ENCODE measurements at regions not wholly inside any gene's neighbourhood (a gene's known extent, or its start where the extent isn't known, plus 50 kb on each side); places are given as distances from the start of the nearest gene placed in this dataset.

GRCh38 chr6:98672681-98673475 is 161.5 kb upstream of the POU3F2 start:
- no peak overlapping the region for H3K4me2 ChIP-seq (ENCODE audit: low read length)
- ChIA-PET CTCF (no interaction called here), RAD21 (ENCODE audit: low non-redundant PET in 1 of 2, low total read pairs in 2 of 2, uncharacterized antibody in 2 of 2, unreplicated experiment in 2 of 2) (no interaction called here), POLR2A (no interaction called here)
- H2AFZ ChIP-seq (ENCODE audit: low read depth, low read length, poor library complexity, severe bottlenecking), result no peak overlapping the region
- H3K4me1 ChIP-seq (ENCODE audit: control insufficient read depth in 1 of 2, insufficient read depth in 2 of 2, low read length in 2 of 2), result no peaks in the 10 kb centered on the region
- H3K4me3 ChIP-seq (replicated peaks in 1 of 2; ENCODE audit: low read depth in 1 of 2, low read length in 2 of 2), result no peak overlapping the region
- TF ChIP-seq JUND (IDR thresholded peaks at IDR 0.05), result no peak
- no peak for TF ChIP-seq CEBPB (IDR thresholded peaks at IDR 0.05; ENCODE audit: low read depth)
- TF ChIP-seq EGR1 (IDR thresholded peaks at IDR 0.05; ENCODE audit: low read depth), result no peak
- no peak for TF ChIP-seq YY1 (IDR thresholded peaks at IDR 0.05; ENCODE audit: extremely low read depth, insufficient replicate concordance, low read depth, low read length)
- ATAC-seq (no peak), DNase-seq (ENCODE audit: low read depth, low spot score) (no peak)
- no peak overlapping the region for H3K27ac ChIP-seq (ENCODE audit: low read depth, low read length)
- no TSS peak for BruUV-seq (replicated peaks)
- no peaks in the 10 kb centered on the region for H3K36me3 ChIP-seq (ENCODE audit: control insufficient read depth in 1 of 2, insufficient read depth in 2 of 2, low read length in 2 of 2)
- no peaks in the 10 kb centered on the region for H3K79me2 ChIP-seq (ENCODE audit: insufficient read depth, low read length)
- no peaks in the 10 kb centered on the region for H3K9me2 ChIP-seq (ENCODE audit: insufficient read depth)
- intact Hi-C loops (cut with micrococcal nuclease), result no loop called here
- H3K27me3 ChIP-seq (ENCODE audit: insufficient read depth, low read length), result peaks cover 14% of the 10 kb centered on the region
- H4K20me1 ChIP-seq (ENCODE audit: insufficient read depth), result no peaks in the 10 kb centered on the region; the same call in 1 of the 2 replicates
- H3K9me3 ChIP-seq (ENCODE audit: control insufficient read depth in 1 of 2, insufficient read depth in 1 of 2, low read depth in 1 of 2, low read length in 2 of 2), result no peaks in the 10 kb centered on the region
- H3K9ac ChIP-seq (ENCODE audit: low read length), result no peak overlapping the region

GRCh38 chr6:98678481-98678880 is 155.9 kb upstream of the POU3F2 start:
- no peaks in the 10 kb centered on the region; the same call in 1 of the 2 replicates for H4K20me1 ChIP-seq (ENCODE audit: insufficient read depth)
- intact Hi-C loops (cut with micrococcal nuclease), result no loop called here
- ChIA-PET CTCF (no interaction called here), RAD21 (ENCODE audit: low non-redundant PET in 1 of 2, low total read pairs in 2 of 2, uncharacterized antibody in 2 of 2, unreplicated experiment in 2 of 2) (no interaction called here), POLR2A (no interaction called here)
- 0 out of 2 replicates have a peak, but pooled peaks cover 3% of the 10 kb centered on the region for H3K27me3 ChIP-seq (ENCODE audit: insufficient read depth, low read length)
- no peaks in the 10 kb centered on the region for H3K36me3 ChIP-seq (ENCODE audit: control insufficient read depth in 1 of 2, insufficient read depth in 2 of 2, low read length in 2 of 2)
- no peak overlapping the region for H2AFZ ChIP-seq (ENCODE audit: low read depth, low read length, poor library complexity, severe bottlenecking)
- no peaks in the 10 kb centered on the region for H3K79me2 ChIP-seq (ENCODE audit: insufficient read depth, low read length)
- no peak overlapping the region for H3K27ac ChIP-seq (ENCODE audit: low read depth, low read length)
- ATAC-seq (no peak), DNase-seq (ENCODE audit: low read depth, low spot score) (no peak)
- no peak overlapping the region for H3K4me3 ChIP-seq (replicated peaks in 1 of 2; ENCODE audit: low read depth in 1 of 2, low read length in 2 of 2)
- no peak for TF ChIP-seq MAX (IDR thresholded peaks at IDR 0.05)
- no peak for TF ChIP-seq POLR2AphosphoS5 (IDR thresholded peaks at IDR 0.05; ENCODE audit: low read depth, low read length)
- TF ChIP-seq CBX3 (IDR thresholded peaks at IDR 0.05; ENCODE audit: low read depth), result no peak
- no peaks in the 10 kb centered on the region for H3K4me1 ChIP-seq (ENCODE audit: control insufficient read depth in 1 of 2, insufficient read depth in 2 of 2, low read length in 2 of 2)
- BruUV-seq (replicated peaks), result no TSS peak
- no peaks in the 10 kb centered on the region for H3K9me2 ChIP-seq (ENCODE audit: insufficient read depth)
- no peak overlapping the region for H3K4me2 ChIP-seq (ENCODE audit: low read length)
- H3K9me3 ChIP-seq (ENCODE audit: control insufficient read depth in 1 of 2, insufficient read depth in 1 of 2, low read depth in 1 of 2, low read length in 2 of 2), result no peaks in the 10 kb centered on the region
- H3K9ac ChIP-seq (ENCODE audit: low read length), result no peak overlapping the region

Measured in HCT116 (cell line).